ENCODE measurements at regions not wholly inside any gene's neighbourhood (a gene's known extent, or its start where the extent isn't known, plus 50 kb on each side); places are given as distances from the start of the nearest gene placed in this dataset.

DNA sequence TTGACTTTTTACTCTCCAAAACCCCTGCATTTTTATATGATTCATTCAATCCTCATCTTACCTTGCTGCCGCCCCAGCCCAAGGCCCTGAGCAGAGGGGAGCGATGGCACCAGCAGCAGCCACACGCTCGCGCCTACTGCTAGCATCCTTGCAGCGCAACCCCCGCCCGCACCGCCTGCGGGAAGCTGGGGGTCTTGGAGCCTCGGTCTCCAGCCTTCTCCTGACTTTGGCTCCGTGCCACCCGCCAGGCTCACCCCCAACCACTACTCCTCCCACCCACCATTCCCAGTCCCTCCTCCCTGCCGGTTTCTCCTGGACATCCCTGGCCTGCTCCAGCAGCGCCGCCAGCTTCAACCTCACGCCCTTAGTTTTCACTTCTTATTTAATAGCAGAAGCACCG lies 76.6 kb downstream of the RPE65 start:
- Histone ChIP-seq H2BK12ac (ENCODE audit: low read depth, low read length) (no peak overlapping the region), H3K56ac (replicated peaks; ENCODE audit: insufficient read length, low read depth, low read length) (no peak overlapping the region), H2BK120ac (replicated peaks; ENCODE audit: low read depth, low read length) (no peak overlapping the region), H3K9ac (replicated peaks in 1 of 4; ENCODE audit: extremely low read depth in 1 of 4, low read depth in 3 of 4, low read length in 3 of 4) (no peak overlapping the region), H3K79me2 (ENCODE audit: control insufficient read depth in 1 of 2, insufficient read depth in 2 of 2, low read length in 2 of 2) (no peaks in the 10 kb centered on the region), H4K5ac (ENCODE audit: insufficient read length, low read depth, low read length) (no peak overlapping the region), H3K27me3 (replicated peaks in 1 of 4; ENCODE audit: control insufficient read depth in 3 of 4, extremely low read depth in 1 of 4, insufficient read depth in 3 of 4, low read length in 3 of 4) (no peaks in the 10 kb centered on the region), H4K91ac (replicated peaks; ENCODE audit: insufficient read length, low read length) (no peak overlapping the region), H3K23ac (ENCODE audit: insufficient read length) (no peak overlapping the region), H3K79me1 (ENCODE audit: low read depth, low read length) (no peaks in the 10 kb centered on the region), H3K9me3 (ENCODE audit: insufficient read depth in 2 of 2, low read depth in 1 of 2, low read length in 1 of 2) (no peaks in the 10 kb centered on the region), H2AFZ (ENCODE audit: low read length) (no peak overlapping the region), H3K23me2 (ENCODE audit: low read depth, low read length) (no peaks in the 10 kb centered on the region), H2BK15ac (ENCODE audit: low read length) (no peak overlapping the region), H3K4ac (replicated peaks; ENCODE audit: insufficient read length, low read depth, low read length) (no peak overlapping the region), H4K8ac (ENCODE audit: extremely low read depth, insufficient read depth, low read length) (no peak overlapping the region), H2BK20ac (ENCODE audit: low read length) (no peak overlapping the region), H3K4me1 (replicated peaks in 1 of 4; ENCODE audit: control insufficient read depth in 3 of 4, insufficient read depth in 4 of 4, low read length in 3 of 4) (no peaks in the 10 kb centered on the region), H4K20me1 (replicated peaks in 1 of 2; ENCODE audit: control insufficient read depth in 1 of 2, insufficient read depth in 2 of 2, low read length in 2 of 2) (no peaks in the 10 kb centered on the region), H2BK5ac (ENCODE audit: low read depth, low read length) (no peak overlapping the region), H3K4me3 (ENCODE audit: extremely low read depth in 1 of 4, insufficient read depth in 2 of 4, low read depth in 3 of 4, low read length in 4 of 4) (no peak overlapping the region), H3K4me2 (ENCODE audit: insufficient read depth in 1 of 2, low read depth in 2 of 2, low read length in 2 of 2) (no peak overlapping the region), H3K18ac (ENCODE audit: extremely low read depth, low read length) (no peak overlapping the region), H3K36me3 (ENCODE audit: control insufficient read depth in 2 of 4, insufficient read depth in 4 of 4, low read length in 3 of 4) (no peaks in the 10 kb centered on the region), H3K27ac (ENCODE audit: low read depth, low read length) (no peak overlapping the region), H3K14ac (ENCODE audit: insufficient read length) (no peak overlapping the region), H2AK5ac (ENCODE audit: low read depth, low read length) (no peak overlapping the region)
- WGBS, 2 experiments (ENCODE audit: extremely low coverage in 1 of 2, insufficient coverage in 1 of 2, insufficient read length in 1 of 2, insufficient replicate concordance in 2 of 2, low coverage in 1 of 2, low lambda C conversion rate in 2 of 2, missing lambda C conversion rate in 1 of 2), result 94% methylated on average over 10 of the region's 18 CpGs; no CpG with 5 or more reads in 1 of the 2 experiments
- POLR2A ChIA-PET (ENCODE audit: partially characterized antibody), result no interaction called here
- FAIRE-seq, result no peak
- CTCF ChIA-PET (ENCODE audit: partially characterized antibody), result interaction anchor here (0.8 to 2.7 kb wide), 5 partner anchors 8 to 256 kb away, joined by 3 to 11 read pairs (median 5); no protein-coding TSS in a partner anchor
- no peak for DNase-seq (ENCODE audit: low read depth in 1 of 2, low spot score in 2 of 2)
- no peak for TF ChIP-seq RFX5 (IDR thresholded peaks at IDR 0.05; ENCODE audit: borderline replicate concordance, low read depth, low read length)
- no peak for TF ChIP-seq CREB1 (IDR thresholded peaks at IDR 0.05)
